ENCODE measurements at regions not wholly inside any gene's neighbourhood (a gene's known extent, or its start where the extent isn't known, plus 50 kb on each side); places are given as distances from the start of the nearest gene placed in this dataset.

- H3K27ac Mint-ChIP-seq: no peak overlapping the region
- H3K4me1 Mint-ChIP-seq: peaks cover 17% of the 10 kb centered on the region in 2 experiments
- no peaks in the 10 kb centered on the region for H3K9me3 Mint-ChIP-seq
- H3K27me3 Mint-ChIP-seq (ENCODE audit: low read depth): no peaks in the 10 kb centered on the region
- Histone ChIP-seq H3K79me2 (ENCODE audit: insufficient read depth, low read length) (no peaks in the 10 kb centered on the region), H2BK20ac (ENCODE audit: low read depth, low read length, poor library complexity, severe bottlenecking) (no peak overlapping the region), H2AFZ (ENCODE audit: low read length) (no peak overlapping the region), H2BK5ac (ENCODE audit: insufficient read length, low read length) (no peak overlapping the region), H2BK15ac (ENCODE audit: low read depth, low read length) (no peak overlapping the region), H2BK120ac (ENCODE audit: low read depth, low read length, poor library complexity, severe bottlenecking) (no peak overlapping the region), H3T11ph (ENCODE audit: low read length) (no peak overlapping the region), H3K4ac (ENCODE audit: low read depth, low read length) (no peak overlapping the region), H4K20me1 (ENCODE audit: control insufficient read depth, insufficient read depth, insufficient read length) (no peaks in the 10 kb centered on the region), H3K18ac (ENCODE audit: insufficient read length, low read depth, low read length) (no peak overlapping the region), H3K14ac (ENCODE audit: insufficient read depth, low read length) (no peak overlapping the region), H3K9me3 (ENCODE audit: control insufficient read depth, low read depth, low read length) (no peaks in the 10 kb centered on the region), H3K27me3 (ENCODE audit: insufficient read depth, low read length) (no peaks in the 10 kb centered on the region), H3K4me1 (ENCODE audit: insufficient read depth, low read length) (no peaks in the 10 kb centered on the region), H3K23ac (ENCODE audit: insufficient read length, low read depth, low read length) (no peak overlapping the region), H2BK12ac (ENCODE audit: insufficient read length, low read depth, low read length) (no peak overlapping the region), H3K4me2 (ENCODE audit: insufficient read depth, insufficient read length, low read length) (no peak overlapping the region), H3K27ac (ENCODE audit: insufficient read length, low read depth, low read length) (no peak overlapping the region), H3K79me1 (ENCODE audit: insufficient read depth, low read depth, low read length, poor library complexity, severe bottlenecking) (no peaks in the 10 kb centered on the region), H3K56ac (ENCODE audit: insufficient read length, low read depth, low read length) (no peak overlapping the region), H3K9ac (ENCODE audit: extremely low read depth, insufficient read length, low read length) (no peak overlapping the region), H3K23me2 (ENCODE audit: insufficient read length, low read depth, low read length, poor library complexity, severe bottlenecking) (no peaks in the 10 kb centered on the region), H4K8ac (replicated peaks; ENCODE audit: insufficient read length, low read depth, low read length) (no peak overlapping the region), H4K5ac (ENCODE audit: insufficient read length, low read depth, low read length) (no peak overlapping the region), H2AK5ac (ENCODE audit: insufficient read length, low read length) (no peak overlapping the region), H4K91ac (ENCODE audit: insufficient read length, low read depth, low read length) (no peak overlapping the region)
- DNase-seq: no peak
- WGBS (ENCODE audit: extremely low coverage, insufficient read length, low lambda C conversion rate): no CpG with 5 or more reads among the region's 4 CpGs
- no peak overlapping the region for H3K4me3 Mint-ChIP-seq
- no peaks in the 10 kb centered on the region for H3K36me3 Mint-ChIP-seq (ENCODE audit: insufficient read depth in 1 of 3, low read depth in 3 of 3)
- TF ChIP-seq CTCF (conservative IDR thresholded peaks at IDR 0.05): no peak
These were observed 94.9 kb downstream of the OGFRL1 start for GRCh38 chr6:71383476-71383875.
